Ishikawa (cell line): ENCODE measurements at regions not wholly inside any gene's neighbourhood (a gene's known extent, or its start where the extent isn't known, plus 50 kb on each side); places are given as distances from the start of the nearest gene placed in this dataset.

Experiments
- CEBPB ChIP-seq: IDR thresholded peaks from 2 replicates; pipeline ENCODE4 v1.6.1; 2012
- CREB1 ChIP-seq: IDR thresholded peaks from 2 replicates; pipeline ENCODE4 v1.6.1; 2012; ENCODE audit warnings: low read depth
- EGR1 ChIP-seq: IDR thresholded peaks from 2 replicates; pipeline ENCODE4 v1.6.1; 2012
- EP300 ChIP-seq: IDR thresholded peaks from 2 replicates; pipeline ENCODE4 v1.6.1; 2012; ENCODE audit warnings: borderline replicate concordance
- FOXM1 ChIP-seq: IDR thresholded peaks from 2 replicates; pipeline ENCODE4 v1.6.1; 2012; ENCODE audit warnings: low read depth, borderline replicate concordance
- MAX ChIP-seq: IDR thresholded peaks from 2 replicates; pipeline ENCODE4 v1.6.1; 2012
- NFIC ChIP-seq: IDR thresholded peaks from 2 replicates; pipeline ENCODE4 v1.6.1; 2012
- RAD21 ChIP-seq: IDR thresholded peaks from 2 replicates; pipeline ENCODE4 v1.6.1; 2012; ENCODE audit warnings: low read depth
- TAF1 ChIP-seq: IDR thresholded peaks from 2 replicates; pipeline ENCODE4 v1.6.1; 2012; ENCODE audit warnings: low read depth, mild to moderate bottlenecking
- TCF12 ChIP-seq: IDR thresholded peaks from 2 replicates; pipeline ENCODE4 v1.6.1; 2012; ENCODE audit warnings: low read depth
- TEAD4 ChIP-seq: IDR thresholded peaks from 2 replicates; pipeline ENCODE4 v1.6.1; 2012
- USF1 ChIP-seq: IDR thresholded peaks from 2 replicates; pipeline ENCODE4 v1.6.1; 2012
- YY1 ChIP-seq: IDR thresholded peaks from 2 replicates; pipeline ENCODE4 v1.6.1; 2012; ENCODE audit warnings: low read depth
- ZBTB7A ChIP-seq: IDR thresholded peaks from 2 replicates; pipeline ENCODE4 v1.6.1; 2012; ENCODE audit warnings: low read depth
- TF ChIP-seq, protein P1 (sequence below): IDR thresholded peaks from 2 replicates; pipeline ENCODE4 v1.6.1; 2012; ENCODE audit warnings: low read depth, mild to moderate bottlenecking

DNA sequence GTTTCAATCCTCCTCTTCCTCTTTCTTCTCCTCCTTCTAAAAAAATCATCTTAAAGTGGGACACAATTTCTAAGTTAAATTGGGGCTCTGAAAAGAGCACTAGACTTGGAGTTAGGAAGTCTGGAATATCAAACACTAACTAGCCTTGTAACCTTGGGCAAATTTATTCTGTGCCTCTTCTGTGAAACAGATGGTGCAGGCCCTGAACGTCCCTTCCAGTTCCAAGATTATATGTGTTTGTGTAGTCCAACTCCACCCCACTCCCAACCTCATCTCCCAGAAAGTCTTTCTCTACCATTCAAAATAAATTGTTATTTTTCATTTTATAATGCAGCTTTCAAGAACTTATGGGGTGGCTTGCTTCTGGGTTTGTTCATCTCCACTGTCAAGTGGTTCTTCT, 630.0 kb downstream of the LMO4 start:
- TF ChIP-seq FOXM1 (no peak), TCF12 (no peak), RAD21 (no peak), EP300 (no peak), NFIC (no peak), MAX (no peak), TAF1 (no peak), YY1 (no peak), USF1 (no peak), EGR1 (no peak), ZBTB7A (no peak), TEAD4 (no peak), CREB1 (no peak), CEBPB (no peak)
- TF ChIP-seq, protein P1, sequence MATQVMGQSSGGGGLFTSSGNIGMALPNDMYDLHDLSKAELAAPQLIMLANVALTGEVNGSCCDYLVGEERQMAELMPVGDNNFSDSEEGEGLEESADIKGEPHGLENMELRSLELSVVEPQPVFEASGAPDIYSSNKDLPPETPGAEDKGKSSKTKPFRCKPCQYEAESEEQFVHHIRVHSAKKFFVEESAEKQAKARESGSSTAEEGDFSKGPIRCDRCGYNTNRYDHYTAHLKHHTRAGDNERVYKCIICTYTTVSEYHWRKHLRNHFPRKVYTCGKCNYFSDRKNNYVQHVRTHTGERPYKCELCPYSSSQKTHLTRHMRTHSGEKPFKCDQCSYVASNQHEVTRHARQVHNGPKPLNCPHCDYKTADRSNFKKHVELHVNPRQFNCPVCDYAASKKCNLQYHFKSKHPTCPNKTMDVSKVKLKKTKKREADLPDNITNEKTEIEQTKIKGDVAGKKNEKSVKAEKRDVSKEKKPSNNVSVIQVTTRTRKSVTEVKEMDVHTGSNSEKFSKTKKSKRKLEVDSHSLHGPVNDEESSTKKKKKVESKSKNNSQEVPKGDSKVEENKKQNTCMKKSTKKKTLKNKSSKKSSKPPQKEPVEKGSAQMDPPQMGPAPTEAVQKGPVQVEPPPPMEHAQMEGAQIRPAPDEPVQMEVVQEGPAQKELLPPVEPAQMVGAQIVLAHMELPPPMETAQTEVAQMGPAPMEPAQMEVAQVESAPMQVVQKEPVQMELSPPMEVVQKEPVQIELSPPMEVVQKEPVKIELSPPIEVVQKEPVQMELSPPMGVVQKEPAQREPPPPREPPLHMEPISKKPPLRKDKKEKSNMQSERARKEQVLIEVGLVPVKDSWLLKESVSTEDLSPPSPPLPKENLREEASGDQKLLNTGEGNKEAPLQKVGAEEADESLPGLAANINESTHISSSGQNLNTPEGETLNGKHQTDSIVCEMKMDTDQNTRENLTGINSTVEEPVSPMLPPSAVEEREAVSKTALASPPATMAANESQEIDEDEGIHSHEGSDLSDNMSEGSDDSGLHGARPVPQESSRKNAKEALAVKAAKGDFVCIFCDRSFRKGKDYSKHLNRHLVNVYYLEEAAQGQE = no peak

GRCh38 chr1:87959236-87959635, 630.6 kb downstream of the LMO4 start:
- TF ChIP-seq, protein P1 = no peak
- TF ChIP-seq TAF1 (no peak), RAD21 (no peak), FOXM1 (no peak), TEAD4 (no peak)

DNA sequence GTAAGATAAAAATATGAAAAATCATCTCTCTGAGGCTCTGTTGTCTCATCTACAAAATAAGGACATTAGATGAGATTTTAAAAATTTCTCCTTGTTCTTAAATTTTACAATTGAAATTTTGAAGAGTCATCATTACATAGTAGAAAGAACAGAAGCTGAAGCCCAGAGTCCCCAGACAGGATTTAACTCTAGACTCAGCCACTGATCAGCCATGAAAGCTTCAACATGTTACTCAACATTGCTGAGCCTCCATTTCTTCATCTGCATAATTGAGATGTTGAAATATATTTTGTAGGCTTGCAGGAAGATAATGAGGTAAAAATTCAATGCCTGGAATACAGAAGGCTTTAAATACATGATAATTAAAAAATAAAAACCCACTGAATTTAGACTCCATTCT, 633.3 kb downstream of the LMO4 start:
- TF ChIP-seq RAD21 (no peak), MAX (no peak), USF1 (no peak), CREB1 (no peak), TCF12 (no peak), FOXM1 (no peak), ZBTB7A (no peak), TEAD4 (no peak), TAF1 (no peak), CEBPB (no peak), NFIC (no peak), YY1 (no peak)
- TF ChIP-seq, protein P1 = no peak

DNA sequence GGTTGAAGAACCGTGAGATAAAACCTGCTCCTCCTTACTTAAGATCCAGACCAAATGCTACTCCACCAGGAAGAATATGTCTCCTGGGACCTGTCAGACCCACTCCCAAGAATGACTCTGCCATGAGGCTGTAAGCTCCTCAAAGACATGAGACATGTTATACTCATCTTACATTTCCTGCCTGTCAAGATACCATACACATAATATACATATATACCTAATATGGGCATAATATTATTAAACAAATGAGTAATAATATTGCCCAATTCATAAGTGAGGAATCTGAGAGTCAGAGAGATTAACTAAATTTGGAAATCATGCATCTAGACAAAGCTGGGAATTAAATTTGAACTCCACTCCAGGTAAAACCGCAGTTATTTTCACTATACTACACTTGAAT, 634.9 kb downstream of the LMO4 start:
- TF ChIP-seq EGR1 (no peak), CREB1 (no peak), TCF12 (no peak), TEAD4 (no peak), TAF1 (no peak), YY1 (no peak), EP300 (no peak), RAD21 (no peak), MAX (no peak), CEBPB (no peak), ZBTB7A (no peak), USF1 (no peak), NFIC (no peak), FOXM1 (no peak)
- TF ChIP-seq, protein P1 = no peak
